IMR-90 (cell line): ENCODE measurements at regions not wholly inside any gene's neighbourhood (a gene's known extent, or its start where the extent isn't known, plus 50 kb on each side); places are given as distances from the start of the nearest gene placed in this dataset.
A peak's percentile ranks its signal among the peaks of the same experiment; 100 is the strongest.

Experiments used
- ATAC-seq: fragments of 200-7000 bp; cut with Tn5 transposase; 2 replicates; pipeline ENCODE4 v1.9.1; 2020; ENCODE audit warnings: low read depth, mild to moderate bottlenecking, moderate library complexity
- BruUV-seq: library from RNA; stranded (reverse); fragments of 400-500 nt; replicated peaks from 2 replicates; lab custom pipeline; 2021; lab: Mats Ljungman, UMichigan
- CTCF ChIA-PET: fragments of 300-600 bp; formaldehyde crosslinking; extraction: SDS; loops from one replicate; lab custom pipeline; 2021; ENCODE audit warnings: antibody characterized with exemption; lab: Yijun Ruan, JAX
- POLR2A ChIA-PET: fragments of 300-600 bp; sonication (Branson Sonifier 250); formaldehyde crosslinking; loops from one replicate; lab custom pipeline; 2022; ENCODE audit warnings: antibody characterized with exemption; ENCODE audit not compliant: unreplicated experiment; lab: Charles Lee
- DNase-seq: peaks from one replicate; pipeline ENCODE4 v3.0.0; 2013
- H2AFZ ChIP-seq: replicated peaks from 2 replicates; pipeline ENCODE3; 2013; ENCODE audit warnings: low read length, mild to moderate bottlenecking; ENCODE audit not compliant: poor library complexity
- H2AK5ac ChIP-seq: 2 replicates; pipeline ENCODE4 v1.6.1; 2013; ENCODE audit warnings: low read depth, low read length, inconsistent platforms
- H2AK9ac ChIP-seq: replicated peaks from 2 replicates; pipeline ENCODE3; 2013; ENCODE audit warnings: mild to moderate bottlenecking, low read depth, low read length, moderate library complexity; ENCODE audit not compliant: poor library complexity
- H2BK120ac ChIP-seq: 2 replicates; pipeline ENCODE4 v1.6.1; 2013; ENCODE audit warnings: low read depth, low read length, inconsistent platforms
- H2BK15ac ChIP-seq: 3 replicates; pipeline ENCODE4 v1.6.1; 2013; ENCODE audit warnings: low read depth, low read length, inconsistent platforms
- H2BK20ac ChIP-seq: 2 replicates; pipeline ENCODE4 v1.6.1; 2013; ENCODE audit warnings: low read depth, mild to moderate bottlenecking, inconsistent platforms, low read length, moderate library complexity
- H2BK5ac ChIP-seq: 2 replicates; pipeline ENCODE4 v1.6.1; 2013; ENCODE audit warnings: mild to moderate bottlenecking, low read depth, low read length, inconsistent platforms; ENCODE audit not compliant: poor library complexity, severe bottlenecking
- H3K14ac ChIP-seq: replicated peaks from 2 replicates; pipeline ENCODE4 v1.6.1; 2013; ENCODE audit warnings: low read depth, low read length, inconsistent platforms
- H3K18ac ChIP-seq: 2 replicates; pipeline ENCODE4 v1.6.1; 2013; ENCODE audit warnings: low read depth, low read length, control low read depth
- H3K23ac ChIP-seq: 2 replicates; pipeline ENCODE4 v1.6.1; 2013; ENCODE audit warnings: low read depth, low read length, inconsistent platforms
- H3K27ac ChIP-seq: 2 replicates; pipeline ENCODE4 v1.5.1; 2013; ENCODE audit warnings: mild to moderate bottlenecking, control low read depth, low read length; ENCODE audit not compliant: insufficient read depth
- H3K27me3 ChIP-seq: 2 replicates; pipeline ENCODE4 v1.6.1; 2013; ENCODE audit warnings: low read length; ENCODE audit not compliant: control insufficient read depth, insufficient read depth
- H3K36me3 ChIP-seq: 2 replicates; pipeline ENCODE4 v1.6.1; 2013; ENCODE audit warnings: low read length, mixed read lengths; ENCODE audit not compliant: control insufficient read depth, insufficient read depth
- H3K4ac ChIP-seq: 2 replicates; pipeline ENCODE4 v1.6.1; 2013; ENCODE audit warnings: low read depth, low read length, inconsistent platforms
- H3K4me1 ChIP-seq: 2 replicates; pipeline ENCODE4 v1.6.1; 2013; ENCODE audit warnings: low read length, mixed read lengths; ENCODE audit not compliant: control insufficient read depth, insufficient read depth
- H3K4me2 ChIP-seq: 2 replicates; pipeline ENCODE4 v1.6.1; 2013; ENCODE audit warnings: low read depth, mild to moderate bottlenecking, control low read depth, low read length, moderate library complexity
- H3K4me3 ChIP-seq: 2 replicates; pipeline ENCODE4 v1.5.1; 2013; ENCODE audit warnings: low read depth, mild to moderate bottlenecking, control low read depth, low read length, moderate library complexity; ENCODE audit not compliant: insufficient read depth
- H3K56ac ChIP-seq: 2 replicates; pipeline ENCODE4 v1.6.1; 2013; ENCODE audit warnings: low read length, inconsistent platforms; ENCODE audit not compliant: insufficient read depth; ENCODE audit errors: extremely low read depth
- H3K79me1 ChIP-seq, 2 experiments: 2 replicates each; pipeline ENCODE4 v1.6.1; 2013; ENCODE audit warnings: low read length in 2 of 2, inconsistent platforms in 1 of 2, low read depth in 1 of 2
- H3K9ac ChIP-seq: 2 replicates; pipeline ENCODE4 v1.6.1; 2013; ENCODE audit warnings: low read depth, low read length, control low read depth
- H3K9me1 ChIP-seq: 2 replicates; pipeline ENCODE4 v1.6.1; 2013; ENCODE audit warnings: low read length, inconsistent platforms; ENCODE audit not compliant: insufficient read depth
- H3K9me3 ChIP-seq: 2 replicates; pipeline ENCODE4 v1.6.1; 2013; ENCODE audit warnings: low read length; ENCODE audit not compliant: control insufficient read depth, insufficient read depth
- H4K20me1 ChIP-seq: 2 replicates; pipeline ENCODE4 v1.6.1; 2013; ENCODE audit warnings: low read length, inconsistent platforms; ENCODE audit not compliant: insufficient read depth
- H4K5ac ChIP-seq: 2 replicates; pipeline ENCODE4 v1.6.1; 2013; ENCODE audit warnings: mild to moderate bottlenecking, low read depth, low read length, control low read depth
- H4K8ac ChIP-seq, 2 experiments: 2 replicates each; pipeline ENCODE4 v1.6.1; 2013; ENCODE audit warnings: low read depth in 2 of 2, low read length in 2 of 2, control low read depth in 1 of 2, inconsistent platforms in 1 of 2
- H4K91ac ChIP-seq: 2 replicates; pipeline ENCODE4 v1.6.1; 2013; ENCODE audit warnings: low read depth, low read length, inconsistent platforms; ENCODE audit not compliant: insufficient read depth
- BHLHE40 ChIP-seq: fragments of 150-350 bp; IDR thresholded peaks from 2 replicates; pipeline ENCODE4 v1.6.1; 2016; ENCODE audit warnings: mild to moderate bottlenecking, low read depth, low read length
- CEBPB ChIP-seq: IDR thresholded peaks from 2 replicates; pipeline ENCODE4 v1.6.1; 2012; ENCODE audit warnings: low read depth, low read length, improper control_type of control experiment
- CHD1 ChIP-seq: IDR thresholded peaks from 2 replicates; pipeline ENCODE4 v1.6.1; 2012; ENCODE audit warnings: low read depth, low read length, improper control_type of control experiment
- CTCF ChIP-seq: conservative IDR thresholded peaks from 2 replicates; pipeline ENCODE4 v1.5.1; 2012; ENCODE audit warnings: mild to moderate bottlenecking, low read depth, low read length, improper control_type of control experiment
- ELK1 ChIP-seq: fragments of 150-350 bp; IDR thresholded peaks from 2 replicates; pipeline ENCODE4 v1.6.1; 2016; ENCODE audit warnings: low read depth, mild to moderate bottlenecking, low read length, moderate library complexity, borderline replicate concordance
- FOS ChIP-seq: fragments of 150-350 bp; IDR thresholded peaks from 2 replicates; pipeline ENCODE4 v1.6.1; 2016; ENCODE audit warnings: low read depth, low read length
- MAFK ChIP-seq: IDR thresholded peaks from 2 replicates; pipeline ENCODE4 v1.6.1; 2012; ENCODE audit warnings: low read depth, low read length, improper control_type of control experiment
- MAZ ChIP-seq: IDR thresholded peaks from 2 replicates; pipeline ENCODE4 v1.6.1; 2012; ENCODE audit warnings: low read depth, mild to moderate bottlenecking, low read length, improper control_type of control experiment, moderate library complexity, borderline replicate concordance
- MXI1 ChIP-seq: IDR thresholded peaks from 2 replicates; pipeline ENCODE4 v1.6.1; 2012; ENCODE audit warnings: low read depth, mild to moderate bottlenecking, low read length, moderate library complexity, borderline replicate concordance
- NFE2L2 ChIP-seq: fragments of 150-350 bp; IDR thresholded peaks from 2 replicates; pipeline ENCODE4 v1.6.1; 2016; ENCODE audit warnings: low read depth, mild to moderate bottlenecking, low read length
- POLR2A ChIP-seq: IDR thresholded peaks from 2 replicates; pipeline ENCODE4 v1.6.1; 2012; ENCODE audit warnings: mild to moderate bottlenecking, low read depth, low read length
- RAD21 ChIP-seq: IDR thresholded peaks from 2 replicates; pipeline ENCODE4 v1.6.1; 2012; ENCODE audit warnings: low read length, improper control_type of control experiment
- RCOR1 ChIP-seq: IDR thresholded peaks from 2 replicates; pipeline ENCODE4 v1.6.1; 2012; ENCODE audit warnings: mild to moderate bottlenecking, low read length, improper control_type of control experiment; ENCODE audit not compliant: insufficient replicate concordance
- RFX5 ChIP-seq: IDR thresholded peaks from 2 replicates; pipeline ENCODE4 v1.8.0; 2012; ENCODE audit warnings: low read depth, mild to moderate bottlenecking, low read length, moderate library complexity
- SMC3 ChIP-seq: fragments of 150-350 bp; IDR thresholded peaks from 2 replicates; pipeline ENCODE4 v1.6.1; 2016; ENCODE audit warnings: low read depth, mild to moderate bottlenecking, antibody characterized with exemption, low read length, moderate library complexity
- USF2 ChIP-seq: fragments of 150-350 bp; IDR thresholded peaks from 2 replicates; pipeline ENCODE4 v1.6.1; 2017; ENCODE audit warnings: mild to moderate bottlenecking, antibody characterized with exemption, low read length, low read depth
- WGBS, 2 experiments: methylation state at CpG; one replicate each; pipeline versions ENCODE4 v1.1.5 to v1.1.7; 2013; ENCODE audit warnings: missing lambda C conversion rate in 2 of 2; ENCODE audit not compliant: insufficient read length in 1 of 2; ENCODE audit errors: extremely low coverage in 2 of 2; 5-methylcytosine and 5-hydroxymethylcytosine counted together
- dilution Hi-C: fragments of 300-500 bp; cut with HindIII; formaldehyde crosslinking; loops from one replicate; pipeline ENCODE4 v1.14.3; 2018; ENCODE audit warnings: low sequenced_read_pairs; ENCODE audit not compliant: unreplicated experiment
- in situ Hi-C: fragments of 300-500 bp; cut with MboI; formaldehyde crosslinking; loops from 3 replicates; pipeline ENCODE4 v1.14.3; 2019; ENCODE audit warnings: low sequenced_read_pairs, inconsistent platforms, mixed read lengths
- intact Hi-C: fragments of 100-400 bp; cut with micrococcal nuclease; formaldehyde crosslinking; loops from 2 replicates; pipeline ENCODE4 v1.10.0; 2022

- Histone ChIP-seq H3K4me1 (no peaks in the 10 kb centered on the region), H3K79me1 (no peaks in the 10 kb centered on the region), H4K20me1 (no peaks in the 10 kb centered on the region), H3K27me3 (peaks cover 6% of the 10 kb centered on the region), H3K9ac (no peak overlapping the region), H2BK20ac (no peak overlapping the region), H3K4ac (no peak overlapping the region), H4K5ac (no peak overlapping the region), H4K8ac (no peak overlapping the region), H2BK15ac (no peak overlapping the region), H3K9me1 (no peaks in the 10 kb centered on the region), H2BK120ac (no peak overlapping the region), H4K91ac (no peak overlapping the region), H2BK5ac (no peak overlapping the region), H3K18ac (no peak overlapping the region), H2AFZ (peak overlapping the region; percentile 53), H3K56ac (no peak overlapping the region), H3K36me3 (no peaks in the 10 kb centered on the region), H2AK9ac (no peak overlapping the region), H3K27ac (no peak overlapping the region), H3K4me2 (no peak overlapping the region), H3K23ac (no peak overlapping the region), H2AK5ac (no peak overlapping the region), H3K9me3 (peaks cover 6% of the 10 kb centered on the region), H3K4me3 (no peak overlapping the region), H3K14ac (no peak overlapping the region)
- 25% methylated on average over 4 of the region's 28 CpGs; no CpG with 5 or more reads in 1 of the 2 experiments for WGBS, 2 experiments
- POLR2A ChIA-PET, result no interaction called here
- DNase-seq, result no peak
- ATAC-seq, result no peak
- TF ChIP-seq NFE2L2 (no peak), RAD21 (no peak), SMC3 (no peak), USF2 (no peak), CEBPB (no peak), MAZ (no peak), RCOR1 (no peak), CTCF (no peak), BHLHE40 (no peak), POLR2A (no peak), RFX5 (no peak), FOS (no peak), CHD1 (no peak), MAFK (no peak), ELK1 (no peak), MXI1 (no peak)
- intact Hi-C loops, result no loop called here
- in situ Hi-C loops, result no loop called here
- dilution Hi-C loops, result no loop called here
- CTCF ChIA-PET, result no interaction called here
- BruUV-seq, result no TSS peak
Observed at GRCh38 chr5:179427032-179427675, 81.9 kb upstream of the ADAMTS2 start.
